ENCODE measurements at regions not wholly inside any gene's neighbourhood (a gene's known extent, or its start where the extent isn't known, plus 50 kb on each side); places are given as distances from the start of the nearest gene placed in this dataset.
"Not testable (repeated sequence)": the region's sequence is repeated elsewhere in the genome, so short reads cannot be mapped to it uniquely, and the experiment has no call there.

DNA sequence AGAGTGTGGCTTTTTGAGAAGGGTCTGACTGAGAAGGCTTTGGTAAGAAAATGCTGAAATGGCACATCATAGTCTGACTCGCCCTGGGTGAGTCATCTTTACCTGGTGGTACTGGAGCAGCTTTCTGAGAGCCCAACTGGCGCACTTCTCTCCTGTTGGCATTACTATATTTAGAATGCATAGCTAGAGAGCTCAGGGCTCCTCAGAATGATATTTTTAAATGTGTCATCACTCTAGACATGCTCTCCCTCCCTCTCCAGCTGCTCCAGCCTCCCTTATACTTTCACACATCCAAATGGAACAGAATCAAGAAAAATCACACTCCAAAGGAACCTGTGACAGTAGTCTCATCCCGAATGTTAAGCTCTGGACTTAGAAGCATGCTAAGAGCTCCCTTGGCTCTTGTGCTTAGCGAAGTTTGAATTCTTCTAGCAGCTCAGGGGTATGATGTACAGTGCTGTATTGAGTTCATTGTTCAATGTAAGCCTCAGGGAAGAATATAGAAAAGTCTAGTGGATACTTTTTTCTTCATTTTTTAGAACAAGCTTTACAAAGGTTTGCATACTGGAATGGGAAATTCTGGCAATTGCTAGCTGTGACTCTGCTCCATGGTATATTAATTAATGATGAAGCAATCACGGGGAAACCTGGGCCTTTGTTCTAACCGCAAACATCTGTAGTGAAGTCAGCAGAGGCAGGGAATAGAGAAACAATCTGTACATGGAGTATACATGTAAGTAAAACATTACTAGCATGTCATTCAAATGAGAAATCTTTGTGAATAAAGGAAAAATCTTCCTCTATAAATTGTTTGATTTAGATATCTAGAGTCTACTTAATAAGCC, 751.2 kb upstream of the NRXN1 start:
- TF ChIP-seq, protein P1, sequence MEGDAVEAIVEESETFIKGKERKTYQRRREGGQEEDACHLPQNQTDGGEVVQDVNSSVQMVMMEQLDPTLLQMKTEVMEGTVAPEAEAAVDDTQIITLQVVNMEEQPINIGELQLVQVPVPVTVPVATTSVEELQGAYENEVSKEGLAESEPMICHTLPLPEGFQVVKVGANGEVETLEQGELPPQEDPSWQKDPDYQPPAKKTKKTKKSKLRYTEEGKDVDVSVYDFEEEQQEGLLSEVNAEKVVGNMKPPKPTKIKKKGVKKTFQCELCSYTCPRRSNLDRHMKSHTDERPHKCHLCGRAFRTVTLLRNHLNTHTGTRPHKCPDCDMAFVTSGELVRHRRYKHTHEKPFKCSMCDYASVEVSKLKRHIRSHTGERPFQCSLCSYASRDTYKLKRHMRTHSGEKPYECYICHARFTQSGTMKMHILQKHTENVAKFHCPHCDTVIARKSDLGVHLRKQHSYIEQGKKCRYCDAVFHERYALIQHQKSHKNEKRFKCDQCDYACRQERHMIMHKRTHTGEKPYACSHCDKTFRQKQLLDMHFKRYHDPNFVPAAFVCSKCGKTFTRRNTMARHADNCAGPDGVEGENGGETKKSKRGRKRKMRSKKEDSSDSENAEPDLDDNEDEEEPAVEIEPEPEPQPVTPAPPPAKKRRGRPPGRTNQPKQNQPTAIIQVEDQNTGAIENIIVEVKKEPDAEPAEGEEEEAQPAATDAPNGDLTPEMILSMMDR (conservative IDR thresholded peaks at IDR 0.05): no peak
- no peak for TF ChIP-seq EZH2 (IDR thresholded peaks at IDR 0.05; ENCODE audit: low read depth)
- no peak overlapping the region for H3K27ac ChIP-seq
- ChIA-PET POLR2A (ENCODE audit: unreplicated experiment) (no interaction called here), CTCF (no interaction called here)
- H3K36me3 ChIP-seq (ENCODE audit: low read depth): no peaks in the 10 kb centered on the region
- intact Hi-C loops (cut with micrococcal nuclease; ENCODE audit: unreplicated experiment): no loop called here
- peak in 1 of 2 experiments; percentile 7 for DNase-seq
- H3K9me2 ChIP-seq (ENCODE audit: insufficient read depth): no peaks in the 10 kb centered on the region; the same call in 1 of the 2 replicates
- H3F3A ChIP-seq (ENCODE audit: insufficient read depth, low read depth): no peaks in the 10 kb centered on the region
- no peak overlapping the region for H3K4me3 ChIP-seq
- H3K9me3 ChIP-seq (ENCODE audit: insufficient read depth, low read depth): no peaks in the 10 kb centered on the region
- H3K4me2 ChIP-seq: no peak overlapping the region
- H4K20me1 ChIP-seq (ENCODE audit: insufficient read depth): no peaks in the 10 kb centered on the region
- H3K79me2 ChIP-seq (ENCODE audit: low read depth): no peaks in the 10 kb centered on the region
- H3K4me1 ChIP-seq (replicated peaks; ENCODE audit: insufficient read depth): no peaks in the 10 kb centered on the region
- BruUV-seq (replicated peaks): no TSS peak
- H3K27me3 ChIP-seq (ENCODE audit: insufficient read depth, low read depth): no peaks in the 10 kb centered on the region
- H2AFZ ChIP-seq: no peak overlapping the region

DNA sequence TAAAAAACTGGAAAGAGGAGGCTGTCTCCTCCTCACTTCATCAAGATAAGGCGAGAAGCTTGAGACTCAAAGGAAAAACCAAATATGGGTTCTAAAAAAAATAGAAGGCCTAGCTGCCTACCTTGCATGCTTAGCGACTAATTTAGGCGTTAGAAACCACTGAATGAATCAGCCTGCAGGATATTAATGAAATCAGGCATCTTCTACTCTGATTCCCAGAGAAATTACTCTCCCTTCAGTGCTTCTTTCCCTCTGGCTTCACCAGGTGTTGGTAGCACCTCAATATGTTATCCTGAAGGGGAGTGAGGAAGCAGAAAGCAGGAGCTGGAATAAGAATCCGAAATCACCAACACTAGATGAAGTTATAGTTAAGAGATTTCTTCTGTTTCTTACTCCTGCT, 749.8 kb upstream of the NRXN1 start:
- CTCF ChIA-PET: no interaction called here

DNA sequence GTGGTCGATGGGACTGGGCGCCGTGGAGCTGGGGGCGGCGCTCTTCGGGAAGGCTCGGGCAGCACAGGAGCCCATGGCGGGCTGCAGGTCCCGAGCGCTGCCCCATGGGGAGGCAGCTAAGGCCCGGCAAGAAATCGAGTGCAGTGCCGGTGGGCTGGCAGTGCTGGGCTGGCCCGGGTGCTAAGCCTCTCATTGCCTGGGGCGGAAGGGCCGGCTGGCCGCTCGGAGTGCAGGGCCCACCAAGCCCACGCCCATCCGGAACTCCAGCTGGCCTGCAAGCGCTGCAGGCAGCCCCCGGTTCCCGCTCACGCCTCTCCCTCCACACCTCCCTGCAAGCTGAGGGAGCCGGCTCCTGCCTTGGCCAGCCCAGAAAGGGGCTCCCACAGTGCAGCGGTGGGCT, 748.4 kb upstream of the NRXN1 start:
- Histone ChIP-seq H3K27ac (no peak overlapping the region), H3K79me2 (ENCODE audit: low read depth) (no peaks in the 10 kb centered on the region), H3K4me2 (no peak overlapping the region), H3K27me3 (ENCODE audit: insufficient read depth, low read depth) (no peaks in the 10 kb centered on the region), H3K4me1 (replicated peaks; ENCODE audit: insufficient read depth) (no peaks in the 10 kb centered on the region), H3K9me2 (ENCODE audit: insufficient read depth) (no peaks in the 10 kb centered on the region), H3K9me3 (ENCODE audit: insufficient read depth, low read depth) (no peaks in the 10 kb centered on the region), H2AFZ (no peak overlapping the region), H3K4me3 (no peak overlapping the region), H3F3A (ENCODE audit: insufficient read depth, low read depth) (no peaks in the 10 kb centered on the region), H3K36me3 (ENCODE audit: low read depth) (no peaks in the 10 kb centered on the region), H4K20me1 (ENCODE audit: insufficient read depth) (no peaks in the 10 kb centered on the region)
- ChIA-PET POLR2A (ENCODE audit: unreplicated experiment) (no interaction called here), CTCF (no interaction called here)
- BruUV-seq (replicated peaks): no TSS peak
- no peak for DNase-seq
- intact Hi-C loops (cut with micrococcal nuclease; ENCODE audit: unreplicated experiment): no loop called here
- TF ChIP-seq, protein P1 (conservative IDR thresholded peaks at IDR 0.05): no peak
- no peak for TF ChIP-seq EZH2 (IDR thresholded peaks at IDR 0.05; ENCODE audit: low read depth)

More for the DNA sequence above, 749.8 kb upstream of the NRXN1 start:
- H3F3A ChIP-seq (ENCODE audit: insufficient read depth, low read depth): no peaks in the 10 kb centered on the region
- no peaks in the 10 kb centered on the region for H3K9me3 ChIP-seq (ENCODE audit: insufficient read depth, low read depth)
- no peaks in the 10 kb centered on the region for H3K9me2 ChIP-seq (ENCODE audit: insufficient read depth)
- TF ChIP-seq EZH2 (IDR thresholded peaks at IDR 0.05; ENCODE audit: low read depth): no peak
- TF ChIP-seq, protein P1 (conservative IDR thresholded peaks at IDR 0.05): no peak
- peak overlapping the region; percentile 9; the same call in 1 of the 2 replicates for H2AFZ ChIP-seq
- intact Hi-C loops (cut with micrococcal nuclease; ENCODE audit: unreplicated experiment): no loop called here
- H3K79me2 ChIP-seq (ENCODE audit: low read depth): no peaks in the 10 kb centered on the region
- H3K27ac ChIP-seq: no peak overlapping the region
- H4K20me1 ChIP-seq (ENCODE audit: insufficient read depth): no peaks in the 10 kb centered on the region
- H3K36me3 ChIP-seq (ENCODE audit: low read depth): no peaks in the 10 kb centered on the region
- BruUV-seq (replicated peaks): no TSS peak
- H3K4me3 ChIP-seq: no peak overlapping the region
- H3K27me3 ChIP-seq (ENCODE audit: insufficient read depth, low read depth): no peaks in the 10 kb centered on the region
- H3K4me2 ChIP-seq: no peak overlapping the region
- POLR2A ChIA-PET (ENCODE audit: unreplicated experiment): no interaction called here
- no peak for DNase-seq
- H3K4me1 ChIP-seq (replicated peaks; ENCODE audit: insufficient read depth): no peaks in the 10 kb centered on the region

DNA sequence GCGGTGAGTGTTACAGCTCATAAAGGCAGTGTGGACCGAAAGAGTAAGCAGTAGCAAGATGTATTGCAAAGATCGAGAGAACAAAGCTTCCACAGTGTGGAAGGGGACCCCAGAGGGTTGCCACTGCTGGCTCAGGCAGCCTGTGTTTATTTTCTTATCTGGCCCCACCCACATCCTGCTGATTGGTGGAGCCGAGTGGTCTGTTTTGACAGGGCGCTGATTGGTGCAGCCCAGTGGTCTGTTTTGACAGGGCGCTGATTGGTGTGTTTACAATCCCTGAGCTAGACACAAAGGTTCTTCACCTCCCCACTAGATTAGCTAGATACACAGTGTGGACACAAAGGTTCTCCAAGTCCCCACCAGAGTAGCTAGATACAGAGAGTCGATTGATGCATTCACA, 747.8 kb upstream of the NRXN1 start:
- CTCF ChIA-PET; BruUV-seq (replicated peaks); H3K9me3 ChIP-seq (ENCODE audit: insufficient read depth, low read depth); H3K27ac ChIP-seq; H3K36me3 ChIP-seq (ENCODE audit: low read depth); H4K20me1 ChIP-seq (ENCODE audit: insufficient read depth); POLR2A ChIA-PET (ENCODE audit: unreplicated experiment); H3K4me1 ChIP-seq (replicated peaks; ENCODE audit: insufficient read depth); H2AFZ ChIP-seq; intact Hi-C loops (cut with micrococcal nuclease; ENCODE audit: unreplicated experiment); H3K9me2 ChIP-seq (ENCODE audit: insufficient read depth); DNase-seq; H3K4me2 ChIP-seq; H3K4me3 ChIP-seq; H3K79me2 ChIP-seq (ENCODE audit: low read depth); H3F3A ChIP-seq (ENCODE audit: insufficient read depth, low read depth); H3K27me3 ChIP-seq (ENCODE audit: insufficient read depth, low read depth): not testable (repeated sequence)

Measured in PC-9 (cell line).